NB4 (cell line): ENCODE measurements at regions not wholly inside any gene's neighbourhood (a gene's known extent, or its start where the extent isn't known, plus 50 kb on each side); places are given as distances from the start of the nearest gene placed in this dataset.

Source experiments
- CTCF ChIP-seq: IDR thresholded peaks from one replicate; pipeline ENCODE4 v1.5.1; 2012; ENCODE audit warnings: low read depth, low read length
- MAX ChIP-seq: IDR thresholded peaks from 2 replicates; pipeline ENCODE4 v1.6.1; 2011; ENCODE audit warnings: low read depth, low read length
- POLR2A ChIP-seq: IDR thresholded peaks from 2 replicates; pipeline ENCODE4 v1.6.1; 2011; ENCODE audit warnings: mild to moderate bottlenecking; ENCODE audit not compliant: insufficient read length; ENCODE audit errors: extremely low read depth

GRCh38 chr2:18980786-18981430 is 377.5 kb downstream of the OSR1 start:
- TF ChIP-seq POLR2A = no peak
- TF ChIP-seq CTCF = no peak
- no peak for TF ChIP-seq MAX
